Putamen (tissue), 1 donor: ENCODE measurements at regions not wholly inside any gene's neighbourhood (a gene's known extent, or its start where the extent isn't known, plus 50 kb on each side); places are given as distances from the start of the nearest gene placed in this dataset.
"Not testable (repeated sequence)": the region's sequence is repeated elsewhere in the genome, so short reads cannot be mapped to it uniquely, and the experiment has no call there.

Experiments used
- DNase-seq: peaks from one replicate; pipeline ENCODE4 v3.0.0-alpha.2; 2016; ENCODE audit warnings: low spot score

GRCh38 chr17:73851091-73851490 is 206.8 kb upstream of the SDK2 start:
- DNase-seq, result no peak

GRCh38 chr17:73851921-73852320 is 207.7 kb upstream of the SDK2 start:
- no peak for DNase-seq

GRCh38 chr17:73855720-73856333 is 211.6 kb upstream of the SDK2 start:
- DNase-seq, result no peak

GRCh38 chr17:73856556-73856955 is 212.3 kb upstream of the SDK2 start:
- DNase-seq, result no peak

GRCh38 chr17:73859439-73860008 is 215.3 kb upstream of the SDK2 start:
- not testable (repeated sequence) for DNase-seq

GRCh38 chr17:73861543-73861942 is 217.3 kb upstream of the SDK2 start:
- no peak for DNase-seq

- DNase-seq, result no peak
These were observed 219.7 kb upstream of the SDK2 start for GRCh38 chr17:73863761-73864535.

- DNase-seq, result no peak
These were observed 221.6 kb upstream of the SDK2 start for GRCh38 chr17:73865831-73866230.

GRCh38 chr17:73867056-73867455 is 222.8 kb upstream of the SDK2 start:
- DNase-seq, result no peak

GRCh38 chr17:73870068-73870467 is 225.8 kb upstream of the SDK2 start:
- DNase-seq, result no peak

- no peak for DNase-seq
These were observed 226.2 kb upstream of the SDK2 start for GRCh38 chr17:73870473-73870872.

GRCh38 chr17:73872816-73873215 is 228.6 kb upstream of the SDK2 start:
- no peak for DNase-seq

GRCh38 chr17:73874008-73874720 is 229.9 kb upstream of the SDK2 start:
- no peak for DNase-seq

GRCh38 chr17:73875346-73875745 is 231.1 kb upstream of the SDK2 start:
- DNase-seq, result no peak

- DNase-seq, result no peak
These were observed 233.7 kb upstream of the SDK2 start for GRCh38 chr17:73877962-73878361.

- no peak for DNase-seq
These were observed 234.7 kb upstream of the SDK2 start for GRCh38 chr17:73878923-73879322.

GRCh38 chr17:73879987-73880386 is 235.7 kb upstream of the SDK2 start:
- DNase-seq, result no peak

- DNase-seq, result no peak
These were observed 238.3 kb upstream of the SDK2 start for GRCh38 chr17:73882590-73882989.

GRCh38 chr17:73883175-73883574 is 238.9 kb upstream of the SDK2 start:
- no peak for DNase-seq

GRCh38 chr17:73887739-73888138 is 243.5 kb upstream of the SDK2 start:
- no peak for DNase-seq

- DNase-seq, result no peak
These were observed 244.6 kb upstream of the SDK2 start for GRCh38 chr17:73888862-73889261.

- no peak for DNase-seq
These were observed 245.2 kb upstream of the SDK2 start for GRCh38 chr17:73889439-73889838.
